ENCODE measurements at regions not wholly inside any gene's neighbourhood (a gene's known extent, or its start where the extent isn't known, plus 50 kb on each side); places are given as distances from the start of the nearest gene placed in this dataset.

GRCh38 chr9:13873203-13873602 lies 440.7 kb downstream of the NFIB start:
- Histone ChIP-seq H3K36me3 (no peaks in the 10 kb centered on the region), H3K4me1 (ENCODE audit: insufficient read depth) (no peaks in the 10 kb centered on the region), H3K27ac (no peak overlapping the region), H3K27me3 (no peaks in the 10 kb centered on the region), H3K4me3 (no peak overlapping the region), H3K9me3 (no peaks in the 10 kb centered on the region)
- TF ChIP-seq EP300 (IDR thresholded peaks at IDR 0.05) (no peak), CTCF (IDR thresholded peaks at IDR 0.05) (no peak), POLR2A (IDR thresholded peaks at IDR 0.05) (no peak)
- intact Hi-C loops (cut with DNase I): no loop called here
- 92 to 98% (median 96%) methylated on average over 3 of the region's 3 CpGs for WGBS, 3 donors
- no peak for DNase-seq

GRCh38 chr9:13868336-13868735 lies 445.6 kb downstream of the NFIB start:
- Histone ChIP-seq H3K27ac (no peak overlapping the region), H3K4me3 (no peak overlapping the region), H3K9me3 (no peaks in the 10 kb centered on the region), H3K27me3 (no peaks in the 10 kb centered on the region), H3K4me1 (ENCODE audit: insufficient read depth) (no peaks in the 10 kb centered on the region), H3K36me3 (no peaks in the 10 kb centered on the region)
- intact Hi-C loops (cut with DNase I): no loop called here
- TF ChIP-seq CTCF (IDR thresholded peaks at IDR 0.05) (no peak), POLR2A (IDR thresholded peaks at IDR 0.05) (no peak), EP300 (IDR thresholded peaks at IDR 0.05) (no peak)
- DNase-seq: no peak
- WGBS, 3 donors: 88 to 91% (median 88%) methylated on average over 4 of the region's 4 CpGs

- no peak for TF ChIP-seq EP300 (IDR thresholded peaks at IDR 0.05)
- TF ChIP-seq CTCF (IDR thresholded peaks at IDR 0.05): no peak
- TF ChIP-seq POLR2A (IDR thresholded peaks at IDR 0.05): no peak
- DNase-seq: no peak
- no peak overlapping the region for H3K4me3 ChIP-seq
- 56 to 62% (median 56%) methylated on average over 1 of the region's 1 CpG for WGBS, 3 donors
- no peaks in the 10 kb centered on the region for H3K9me3 ChIP-seq
- H3K36me3 ChIP-seq: no peaks in the 10 kb centered on the region
- H3K4me1 ChIP-seq (ENCODE audit: insufficient read depth): peaks cover 1% of the 10 kb centered on the region
- no peak overlapping the region for H3K27ac ChIP-seq
- intact Hi-C loops (cut with DNase I): no loop called here
- H3K27me3 ChIP-seq: no peaks in the 10 kb centered on the region
These were observed 448.1 kb downstream of the NFIB start for GRCh38 chr9:13865869-13866268.

- peak; percentile 35 to 74 (median 49) for DNase-seq
- Histone ChIP-seq H3K4me3 (no peak overlapping the region), H3K9me3 (no peaks in the 10 kb centered on the region), H3K4me1 (ENCODE audit: insufficient read depth) (peaks cover 1% of the 10 kb centered on the region), H3K27me3 (no peaks in the 10 kb centered on the region), H3K36me3 (no peaks in the 10 kb centered on the region), H3K27ac (no peak overlapping the region)
- intact Hi-C loops (cut with DNase I): no loop called here
- WGBS, 3 donors: 2 to 13% (median 3%) methylated on average over 1 of the region's 1 CpG
- TF ChIP-seq CTCF (IDR thresholded peaks at IDR 0.05) (no peak), POLR2A (IDR thresholded peaks at IDR 0.05) (no peak), EP300 (IDR thresholded peaks at IDR 0.05) (no peak)
These were observed 450.8 kb downstream of the NFIB start for GRCh38 chr9:13863112-13863511.

- H3K4me3 ChIP-seq: no peak overlapping the region
- H3K27me3 ChIP-seq: no peaks in the 10 kb centered on the region
- no peaks in the 10 kb centered on the region for H3K36me3 ChIP-seq
- H3K9me3 ChIP-seq: no peaks in the 10 kb centered on the region
- intact Hi-C loops (cut with DNase I): no loop called here
- peaks cover 1% of the 10 kb centered on the region for H3K4me1 ChIP-seq (ENCODE audit: insufficient read depth)
- DNase-seq: no peak
- no peak overlapping the region for H3K27ac ChIP-seq
- TF ChIP-seq CTCF (IDR thresholded peaks at IDR 0.05): no peak
- TF ChIP-seq POLR2A (IDR thresholded peaks at IDR 0.05): no peak
- no peak for TF ChIP-seq EP300 (IDR thresholded peaks at IDR 0.05)
These were observed 451.3 kb downstream of the NFIB start for GRCh38 chr9:13862654-13863053.
